K562 (cell line): ENCODE measurements at regions not wholly inside any gene's neighbourhood (a gene's known extent, or its start where the extent isn't known, plus 50 kb on each side); places are given as distances from the start of the nearest gene placed in this dataset.

Experiments
- ATAC-seq: fragments of 200-7000 bp; cut with Tn5 transposase; 3 replicates; pipeline ENCODE4 v1.9.1; 2020; ENCODE audit warnings: moderate library complexity
- BruUV-seq: library from RNA; stranded (reverse); fragments of 400-500 nt; replicated peaks from 2 replicates; lab custom pipeline; 2021; lab: Mats Ljungman, UMichigan
- CTCF ChIA-PET: fragments of 300-600 bp; formaldehyde crosslinking; extraction: SDS; loops from one replicate; lab custom pipeline; 2021; ENCODE audit warnings: low intra/inter-chr PET ratio; lab: Yijun Ruan, JAX
- POLR2A ChIA-PET: fragments of 300-600, 350-650 bp; sonication (Branson Sonifier 250); formaldehyde crosslinking; extraction: SDS; loops from one replicate; lab custom pipeline; 2021; ENCODE audit warnings: antibody characterized with exemption, inconsistent platforms; lab: Yijun Ruan, JAX
- DNase-seq, 4 experiments: peaks; one replicate each; pipeline versions ENCODE4 v3.0.0 to v3.0.0-alpha.2; 2011 to 2018; ENCODE audit warnings: low spot score in 3 of 4, mixed read lengths in 3 of 4; ENCODE audit errors: extremely low read depth in 1 of 4
- FAIRE-seq: peaks from 2 replicates; lab custom pipeline; 2011; peaks lifted over from hg19 to GRCh38; lab: Jason Lieb, UNC
- H2AFZ ChIP-seq: 2 replicates; pipeline ENCODE4 v1.6.0; 2011; ENCODE audit warnings: low read depth, low read length, control low read depth, inconsistent platforms
- H3K27ac ChIP-seq: fragments of 200-600 bp; 3 replicates; pipeline ENCODE4 v1.8.0; 2011; ENCODE audit warnings: low read depth, mild to moderate bottlenecking, control low read depth, inconsistent platforms, low read length, moderate library complexity, mixed read lengths; ENCODE audit errors: extremely low read depth
- H3K27me3 ChIP-seq, 2 experiments: fragments of 300-600 bp in 1 of 2; 2 replicates in 1 of 2; 3 replicates in 1 of 2; pipeline versions ENCODE4 v1.6.0 to v1.8.0; 2011; ENCODE audit warnings: inconsistent platforms in 2 of 2, low read length in 2 of 2, mild to moderate bottlenecking in 1 of 2, mixed read lengths in 1 of 2, moderate library complexity in 1 of 2; ENCODE audit not compliant: control insufficient read depth in 2 of 2, insufficient read depth in 2 of 2
- H3K36me3 ChIP-seq: fragments of 300-600 bp; 3 replicates; pipeline ENCODE4 v1.8.0; 2011; ENCODE audit warnings: mild to moderate bottlenecking, low read length, inconsistent platforms; ENCODE audit not compliant: control insufficient read depth, insufficient read depth
- H3K4me1 ChIP-seq, 2 experiments: fragments of 200-600 bp in 1 of 2; replicated peaks in 1 of 2; 2 replicates in 1 of 2; 3 replicates in 1 of 2; pipeline versions ENCODE4 v1.5.1 to v1.8.0; 2011; ENCODE audit warnings: inconsistent platforms in 2 of 2, low read length in 2 of 2, mild to moderate bottlenecking in 1 of 2, mixed read lengths in 1 of 2, moderate library complexity in 1 of 2; ENCODE audit not compliant: control insufficient read depth in 2 of 2, insufficient read depth in 2 of 2
- H3K4me2 ChIP-seq: 2 replicates; pipeline ENCODE4 v1.6.1; 2011; ENCODE audit warnings: low read length, control low read depth, inconsistent platforms, mixed read lengths; ENCODE audit not compliant: insufficient read depth
- H3K4me3 ChIP-seq: fragments of 200-600 bp; sonication (generic), shearing (Covaris generic); 2 replicates; pipeline ENCODE4 v1.5.1; 2016; ENCODE audit warnings: control low read depth, inconsistent platforms
- H3K79me2 ChIP-seq: fragments of 200-600 bp; 3 replicates; pipeline ENCODE4 v1.8.0; 2011; ENCODE audit warnings: low read length, inconsistent platforms; ENCODE audit not compliant: control insufficient read depth, insufficient read depth
- H3K9ac ChIP-seq, 2 experiments: 2 replicates each; pipeline versions ENCODE4 v1.6.0 to v1.6.1; 2011; ENCODE audit warnings: low read depth in 2 of 2, low read length in 2 of 2, control low read depth in 1 of 2, inconsistent platforms in 1 of 2, mild to moderate bottlenecking in 1 of 2, mixed read lengths in 1 of 2; ENCODE audit not compliant: insufficient read depth in 1 of 2
- H3K9me1 ChIP-seq: one replicate; pipeline ENCODE4 v1.6.0; 2011; ENCODE audit warnings: inconsistent platforms, mild to moderate bottlenecking, low read length, moderate library complexity; ENCODE audit not compliant: control insufficient read depth, insufficient read depth
- H3K9me3 ChIP-seq: replicated peaks from 2 replicates; pipeline ENCODE4 v1.5.1; 2011; ENCODE audit warnings: low read depth, low read length, inconsistent platforms; ENCODE audit not compliant: control insufficient read depth, insufficient read depth
- H4K20me1 ChIP-seq: replicated peaks from 2 replicates; pipeline ENCODE4 v1.6.1; 2011; ENCODE audit warnings: low read length, inconsistent platforms, mixed read lengths; ENCODE audit not compliant: control insufficient read depth, insufficient read depth
- CUX1 ChIP-seq: fragments of 200-800 bp; sonication (Bioruptor generic); IDR thresholded peaks from 2 replicates; pipeline ENCODE4 v1.6.1; 2016; ENCODE audit warnings: missing genetic modification characterization, missing compliant biosample characterization
- SAFB2 ChIP-seq: fragments of 200-400 bp; formaldehyde crosslinking; IDR thresholded peaks from 2 replicates; pipeline ENCODE4 v1.6.1; 2018; ENCODE audit warnings: borderline replicate concordance, low read length, low read depth, moderate library complexity; ENCODE audit not compliant: severe bottlenecking
- ZBTB40 ChIP-seq, 2 experiments: fragments of 450-650 bp in 1 of 2; sonication (generic) in 1 of 2; formaldehyde crosslinking in 1 of 2; IDR thresholded peaks; 2 replicates each; pipeline versions ENCODE4 v1.7.1 to v1.9.0; 2016 to 2022; ENCODE audit warnings: inconsistent platforms in 1 of 2, mild to moderate bottlenecking in 1 of 2, missing genetic modification reagents in 1 of 2
- ZNF232 ChIP-seq: sonication (generic); formaldehyde crosslinking; IDR thresholded peaks from 2 replicates; pipeline ENCODE4 v1.8.0; 2022; ENCODE audit warnings: mild to moderate bottlenecking, missing genetic modification reagents
- WGBS: fragments of 100-300 bp; shearing (Covaris generic); methylation state at CpG from one replicate; pipeline ENCODE4 v1.1.6; 2016; ENCODE audit warnings: low coverage, mixed read lengths; ENCODE audit not compliant: insufficient coverage; ENCODE audit errors: missing lambda C conversion rate; 5-methylcytosine and 5-hydroxymethylcytosine counted together
- in situ Hi-C: fragments of 300-500 bp; cut with MboI; formaldehyde crosslinking; loops from 4 replicates; pipeline ENCODE4 v1.15.0; 2018; ENCODE audit warnings: inconsistent platforms, mixed read lengths
- intact Hi-C: fragments of 100-400 bp; cut with micrococcal nuclease; formaldehyde crosslinking; loops from 2 replicates; pipeline ENCODE4 v1.14.2; 2022
- TF ChIP-seq, protein P1 (sequence below): fragments of 450-650 bp; IDR thresholded peaks from 2 replicates; pipeline ENCODE4 v1.6.1; 2016; ENCODE audit warnings: borderline replicate concordance

DNA sequence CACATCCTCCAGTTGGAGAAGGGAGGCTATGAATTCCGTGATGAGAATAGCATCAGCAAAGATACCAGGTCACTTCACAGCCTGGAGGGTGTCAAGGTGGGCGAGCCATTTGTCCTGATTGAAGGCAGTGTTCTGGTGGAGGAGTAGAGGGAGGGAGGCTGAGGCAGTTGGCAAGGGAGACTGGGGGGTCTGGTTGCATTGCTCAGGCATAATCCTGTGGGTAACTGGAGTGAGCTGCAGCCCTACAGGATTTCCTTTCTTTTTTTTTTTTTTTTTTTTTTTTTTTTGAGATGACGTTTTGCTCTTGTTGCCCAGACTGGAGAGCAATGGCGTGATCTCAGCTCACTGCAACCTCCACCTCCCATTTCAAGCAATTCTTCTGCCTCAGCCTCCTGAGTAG, 223.9 kb upstream of the KLF4 start:
- Histone ChIP-seq H3K4me1 (peaks cover 0 to 9% of the 10 kb centered on the region in 2 experiments; a peak in 2 of 5 replicates), H3K9ac (no peak overlapping the region), H3K27me3 (peaks cover 26 to 37% of the 10 kb centered on the region in 2 experiments), H3K27ac (no peak overlapping the region), H3K79me2 (no peaks in the 10 kb centered on the region), H3K9me3 (no peaks in the 10 kb centered on the region), H3K4me2 (no peak overlapping the region), H2AFZ (no peak overlapping the region), H4K20me1 (peaks cover 5% of the 10 kb centered on the region; the same call in 1 of the 2 replicates), H3K9me1 (no peaks in the 10 kb centered on the region), H3K36me3 (no peaks in the 10 kb centered on the region), H3K4me3 (no peak overlapping the region)
- ChIA-PET CTCF (no interaction called here), POLR2A (no interaction called here)
- intact Hi-C loops (no loop called here), in situ Hi-C loops (no loop called here)
- no peak for DNase-seq
- 0% methylated on average over 3 of the region's 4 CpGs for WGBS
- no peak for ATAC-seq
- no peak for FAIRE-seq
- no TSS peak for BruUV-seq
- TF ChIP-seq, protein P1, sequence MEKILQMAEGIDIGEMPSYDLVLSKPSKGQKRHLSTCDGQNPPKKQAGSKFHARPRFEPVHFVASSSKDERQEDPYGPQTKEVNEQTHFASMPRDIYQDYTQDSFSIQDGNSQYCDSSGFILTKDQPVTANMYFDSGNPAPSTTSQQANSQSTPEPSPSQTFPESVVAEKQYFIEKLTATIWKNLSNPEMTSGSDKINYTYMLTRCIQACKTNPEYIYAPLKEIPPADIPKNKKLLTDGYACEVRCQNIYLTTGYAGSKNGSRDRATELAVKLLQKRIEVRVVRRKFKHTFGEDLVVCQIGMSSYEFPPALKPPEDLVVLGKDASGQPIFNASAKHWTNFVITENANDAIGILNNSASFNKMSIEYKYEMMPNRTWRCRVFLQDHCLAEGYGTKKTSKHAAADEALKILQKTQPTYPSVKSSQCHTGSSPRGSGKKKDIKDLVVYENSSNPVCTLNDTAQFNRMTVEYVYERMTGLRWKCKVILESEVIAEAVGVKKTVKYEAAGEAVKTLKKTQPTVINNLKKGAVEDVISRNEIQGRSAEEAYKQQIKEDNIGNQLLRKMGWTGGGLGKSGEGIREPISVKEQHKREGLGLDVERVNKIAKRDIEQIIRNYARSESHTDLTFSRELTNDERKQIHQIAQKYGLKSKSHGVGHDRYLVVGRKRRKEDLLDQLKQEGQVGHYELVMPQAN: no peak
- no peak for TF ChIP-seq SAFB2
- no peak for TF ChIP-seq ZNF232 (CRISPR knock-in tag)
- TF ChIP-seq ZBTB40 (IDR thresholded peaks at IDR 0.05): no peak
- no peak for TF ChIP-seq ZBTB40 (CRISPR knock-in tag; IDR thresholded peaks at IDR 0.05)
- TF ChIP-seq CUX1 (CRISPR knock-in tag): no peak
